Hepatic stellate cell (primary cell): ENCODE measurements at regions not wholly inside any gene's neighbourhood (a gene's known extent, or its start where the extent isn't known, plus 50 kb on each side); places are given as distances from the start of the nearest gene placed in this dataset.
A peak's percentile ranks its signal among the peaks of the same experiment; 100 is the strongest.
"Not testable (repeated sequence)": the region's sequence is repeated elsewhere in the genome, so short reads cannot be mapped to it uniquely, and the experiment has no call there.

Experiments used
- DNase-seq: peaks from one replicate; pipeline ENCODE4 v3.0.0; 2011; ENCODE audit warnings: low spot score

DNA sequence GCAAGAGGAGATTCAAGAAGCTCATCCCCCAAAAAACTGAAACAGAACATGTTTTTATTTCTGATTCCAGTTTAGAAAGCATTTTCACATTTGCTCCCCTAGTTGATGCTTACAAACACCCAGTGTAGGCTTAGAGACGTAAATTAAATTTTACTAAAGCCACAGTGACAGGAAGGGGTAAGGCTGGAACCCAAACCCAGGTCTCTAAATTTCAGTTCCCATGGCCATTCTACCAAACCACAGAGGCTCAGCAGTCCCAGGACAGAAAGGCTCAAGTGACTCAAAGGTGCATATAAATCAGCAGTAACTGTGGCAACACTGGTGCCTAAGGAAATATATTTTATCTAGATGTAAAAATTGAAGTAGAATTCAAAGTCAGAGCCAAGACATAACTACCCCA is 128.7 kb downstream of the CEP120 start:
- no peak for DNase-seq

DNA sequence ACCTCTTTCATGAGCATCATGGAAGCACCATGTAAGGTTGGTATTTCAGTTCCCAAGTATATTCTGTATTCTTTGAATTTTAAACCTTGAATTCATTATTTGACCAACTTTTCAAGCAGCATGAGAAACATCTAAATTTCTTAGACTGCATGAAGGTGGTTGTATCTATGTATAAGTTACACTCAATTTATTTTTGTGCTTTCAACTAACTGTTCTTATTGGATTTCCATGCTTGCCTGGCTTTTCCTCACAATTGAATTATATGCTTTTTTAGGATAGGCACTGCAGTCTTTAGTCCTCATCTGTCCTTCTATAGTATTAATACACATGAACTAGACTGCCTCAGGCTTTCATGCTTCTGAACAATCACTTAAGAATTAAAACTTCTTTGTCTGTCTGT is 134.0 kb downstream of the CEP120 start:
- no peak for DNase-seq

DNA sequence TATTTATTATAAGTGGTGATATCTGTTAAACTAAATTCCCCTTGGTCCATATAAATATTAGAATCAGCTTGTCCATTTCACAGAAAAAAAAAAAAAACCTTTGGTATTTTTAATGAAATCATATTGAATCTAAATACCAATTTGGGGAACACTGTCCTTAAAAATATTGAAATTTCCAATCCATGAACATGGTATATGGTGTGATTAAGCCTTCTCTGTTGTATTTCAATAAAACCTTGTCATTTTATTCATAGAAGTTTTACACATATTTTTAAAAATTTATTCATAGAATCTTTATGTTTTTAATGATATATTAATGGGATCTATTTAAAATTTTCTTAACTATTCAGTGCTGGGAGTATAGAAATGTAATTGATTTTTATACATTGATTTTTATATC is 135.3 kb downstream of the CEP120 start:
- DNase-seq, result no peak

DNA sequence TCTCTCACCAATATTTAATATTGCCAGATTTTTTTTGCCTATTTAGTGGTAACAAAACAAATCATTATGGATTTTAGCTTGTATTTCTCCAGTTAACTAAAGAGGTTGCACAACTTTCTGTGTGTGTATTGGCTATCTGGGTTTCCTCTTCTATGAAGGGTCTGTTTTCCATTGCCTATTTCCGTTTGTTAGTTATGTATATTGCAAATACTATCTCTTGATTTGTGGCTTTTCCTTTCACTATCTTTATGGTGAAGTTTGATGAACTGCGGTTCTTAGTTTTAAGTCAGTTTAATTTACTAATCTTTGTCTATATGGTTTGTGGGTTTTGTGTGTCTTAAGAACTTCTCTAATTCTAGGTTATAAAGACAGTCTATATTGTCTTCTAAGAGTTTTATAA is 136.3 kb downstream of the CEP120 start:
- no peak for DNase-seq

DNA sequence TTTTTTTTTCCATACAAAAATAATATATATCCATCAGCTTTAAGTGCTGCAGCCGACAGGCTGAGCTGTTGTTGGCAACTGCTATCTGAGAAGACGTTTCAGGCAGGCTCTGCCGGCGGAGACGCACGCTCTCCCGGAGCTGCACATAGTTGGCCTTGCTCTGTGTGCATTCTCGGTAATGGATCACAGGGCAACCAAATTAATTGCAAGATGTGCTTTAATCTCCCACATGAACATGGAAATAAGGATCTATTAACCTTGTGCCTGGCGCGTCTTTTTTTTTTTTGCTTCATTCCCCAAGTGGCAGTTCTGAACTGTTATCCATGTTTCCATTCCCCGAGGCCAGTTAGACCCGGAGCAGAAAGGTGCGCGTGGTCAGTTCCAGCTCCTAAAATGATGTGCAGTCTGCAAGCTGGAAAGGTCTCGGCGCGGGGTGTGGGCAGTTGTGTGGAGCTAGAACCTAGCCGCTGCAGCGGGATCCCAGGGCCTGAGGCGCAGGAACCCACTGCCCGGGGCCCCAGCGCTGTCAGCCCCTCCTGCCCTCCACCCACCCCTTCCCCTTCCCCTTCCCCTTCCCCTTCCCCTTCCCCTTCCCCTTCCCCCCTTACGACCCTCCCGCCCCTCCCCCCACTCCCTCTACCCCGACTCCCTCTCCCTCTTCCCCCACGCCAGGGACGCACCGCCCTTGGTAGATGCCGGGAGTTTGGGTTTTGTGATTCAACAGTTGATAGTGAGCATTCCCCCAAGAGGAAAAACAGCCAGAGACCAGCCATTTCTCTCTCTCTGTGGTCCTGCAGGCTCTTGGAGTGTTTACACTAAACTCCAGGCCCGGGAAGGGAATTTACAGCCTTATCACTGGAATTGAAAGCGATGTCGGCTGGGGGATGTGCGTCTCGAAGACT is 137.8 kb downstream of the CEP120 start:
- DNase-seq, result peak; percentile 21

DNA sequence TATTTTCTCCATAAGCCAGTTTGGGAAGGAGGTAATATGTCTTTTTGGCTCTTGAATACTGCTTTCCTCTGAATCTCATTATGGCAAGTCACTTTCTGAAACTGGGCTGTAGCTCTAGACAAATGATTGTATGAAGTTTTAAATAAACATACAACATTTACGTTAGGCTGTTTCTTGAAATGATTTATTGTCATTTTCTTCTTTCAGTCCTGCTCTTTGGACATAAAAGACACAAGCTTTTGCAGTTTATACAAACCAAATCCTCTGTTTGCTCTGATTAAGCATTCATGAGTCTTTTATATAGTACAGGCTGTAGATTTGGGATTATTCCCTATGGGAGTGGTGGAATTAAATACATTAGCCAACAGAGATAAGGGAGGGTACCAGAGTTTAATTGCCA is 139.7 kb downstream of the CEP120 start:
- no peak for DNase-seq

DNA sequence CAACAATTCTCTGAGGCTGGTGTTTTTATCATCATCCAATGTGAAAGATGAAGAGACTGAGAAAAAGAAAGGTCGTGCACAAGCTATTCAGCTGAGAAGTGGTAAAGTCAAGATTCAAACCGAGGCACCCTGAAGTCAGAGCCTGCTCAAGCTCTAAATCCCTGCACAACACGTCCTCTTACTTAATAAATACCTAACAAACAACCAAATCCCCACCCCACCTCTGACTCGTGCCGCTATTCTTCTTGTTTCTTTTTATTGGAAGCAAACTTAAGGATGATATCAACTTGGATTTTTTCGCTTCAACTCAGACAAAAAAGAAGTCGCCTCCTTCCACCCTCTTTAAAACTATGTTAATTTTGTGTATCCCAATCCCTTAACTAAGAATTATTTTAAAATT is 140.2 kb downstream of the CEP120 start:
- DNase-seq, result no peak

DNA sequence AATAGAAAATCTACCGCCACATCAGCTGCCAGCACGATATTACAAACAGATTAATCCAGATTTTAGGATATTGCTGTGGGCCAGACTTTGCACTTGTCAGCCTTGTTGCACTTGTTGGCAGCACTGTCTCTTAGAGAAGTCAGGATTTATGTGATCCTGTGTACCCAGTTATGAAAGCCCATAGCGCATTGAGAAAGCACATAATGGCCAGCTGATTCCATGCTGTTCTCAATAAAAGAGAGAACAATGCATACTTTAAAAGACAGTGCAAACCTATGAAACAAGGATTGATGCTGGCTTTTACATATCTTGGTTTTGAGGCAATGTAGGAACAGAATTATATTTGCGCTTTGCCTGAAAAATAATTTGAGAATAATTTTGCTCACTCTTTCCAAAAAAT is 140.8 kb downstream of the CEP120 start:
- DNase-seq, result no peak

DNA sequence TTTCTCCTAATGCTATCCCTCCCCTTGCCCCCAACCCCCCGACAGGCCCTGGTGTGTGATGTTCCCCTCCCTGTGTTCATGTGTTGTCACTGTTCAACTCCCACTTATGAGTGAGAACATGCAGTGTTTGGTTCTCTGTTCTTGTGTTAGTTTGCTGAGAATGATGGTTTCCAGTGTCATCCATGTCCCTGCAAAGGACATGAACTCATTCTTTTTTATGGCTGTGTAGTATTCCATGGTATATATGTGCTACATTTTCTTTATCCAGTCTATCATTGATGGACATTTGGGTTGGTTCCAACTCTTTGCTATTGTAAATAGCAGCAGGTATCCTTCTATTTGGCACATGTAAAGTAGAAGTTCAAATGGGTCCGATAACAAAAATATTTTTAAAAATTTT is 142.3 kb downstream of the CEP120 start:
- DNase-seq, result not testable (repeated sequence)

DNA sequence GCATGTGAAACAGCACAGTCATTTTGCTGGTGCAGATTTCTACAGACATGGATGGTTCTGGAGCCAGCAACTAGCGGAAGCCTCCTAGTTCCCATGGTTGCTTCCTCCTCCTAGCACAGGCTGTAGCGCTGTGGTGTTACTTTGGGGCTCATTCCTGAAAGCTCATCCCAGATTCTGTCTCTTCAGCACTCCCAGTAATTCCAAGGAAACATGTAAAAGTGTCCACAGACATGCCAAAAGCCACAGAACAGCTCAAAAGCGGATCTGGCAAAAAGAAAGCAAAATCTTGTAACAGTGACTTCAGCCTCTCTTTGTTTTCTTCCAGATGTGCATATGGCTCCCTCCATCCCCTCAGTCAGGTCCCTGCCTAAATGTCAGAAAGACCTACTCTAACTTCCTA is 144.1 kb downstream of the CEP120 start:
- no peak for DNase-seq

DNA sequence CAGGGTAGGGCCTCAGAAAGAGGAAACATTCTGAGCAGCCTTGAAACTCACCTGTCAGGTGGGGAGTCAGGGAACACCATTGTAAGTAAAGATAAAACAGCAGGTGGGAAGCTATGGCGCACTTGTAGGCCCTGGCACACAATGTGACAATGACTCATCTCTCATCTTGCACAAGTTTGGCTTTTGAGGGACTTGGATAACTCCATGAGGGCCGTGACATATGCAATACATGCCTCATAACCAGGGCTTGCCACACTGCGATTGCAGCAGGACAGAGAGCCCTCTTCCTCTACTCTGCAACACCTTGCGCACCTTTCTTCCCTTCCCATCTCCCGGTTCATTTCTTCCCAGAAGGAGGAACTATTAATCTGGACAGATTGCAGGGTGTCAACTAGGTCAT is 144.9 kb downstream of the CEP120 start:
- no peak for DNase-seq

DNA sequence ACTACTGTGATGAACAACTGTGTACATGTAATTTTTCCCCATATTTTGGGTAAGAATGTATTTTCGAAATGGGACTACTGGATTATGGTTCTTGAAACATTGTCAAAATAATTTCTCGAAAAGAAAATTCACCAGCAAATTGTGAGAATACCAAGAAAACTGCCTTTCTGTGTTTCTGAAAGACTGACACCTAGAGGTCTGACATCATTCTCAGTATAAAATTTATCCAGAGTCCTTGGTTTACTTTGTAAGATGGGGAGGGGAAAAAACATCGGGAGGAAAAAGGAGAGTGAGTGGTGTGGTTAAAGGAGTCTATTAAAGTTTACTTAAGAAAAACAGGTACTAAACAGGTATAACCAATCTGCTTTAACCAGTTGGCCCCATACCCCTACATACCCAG is 149.2 kb downstream of the CEP120 start:
- DNase-seq, result no peak

DNA sequence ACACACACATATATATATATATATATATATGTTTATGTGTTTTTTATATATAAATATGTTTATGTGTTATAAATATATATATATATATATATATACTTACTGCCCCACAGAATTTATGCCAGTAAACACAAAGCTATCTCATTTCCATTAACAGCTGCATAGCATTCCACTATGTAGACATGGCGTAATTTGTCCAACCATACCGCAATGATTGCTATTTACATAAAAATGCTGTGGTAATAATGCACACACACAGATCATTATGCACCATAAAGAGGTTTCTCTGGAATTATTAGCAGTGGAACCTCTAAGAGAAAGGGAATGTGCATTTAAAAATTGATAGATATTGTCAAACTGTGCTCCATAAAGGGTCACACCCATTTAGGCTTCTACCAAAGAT is 150.1 kb downstream of the CEP120 start:
- no peak for DNase-seq

DNA sequence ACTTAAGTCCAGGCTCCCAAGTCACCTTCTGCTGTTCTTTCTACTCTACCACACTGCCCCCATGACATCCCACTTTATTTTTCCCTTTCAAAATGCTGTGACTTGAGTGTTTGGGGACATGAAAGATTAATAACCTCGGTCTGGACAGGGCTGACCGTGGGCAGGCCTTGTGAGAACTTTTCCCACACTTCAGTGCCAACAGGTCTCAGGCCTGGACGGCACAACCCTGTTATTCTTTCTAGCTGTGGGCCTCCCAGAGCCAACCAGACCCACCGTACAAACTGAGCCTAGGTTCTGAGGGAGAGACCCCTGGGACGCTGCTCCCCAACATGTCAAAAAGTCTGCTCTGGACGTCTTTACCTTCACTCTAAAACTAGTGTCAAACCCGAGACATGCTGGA is 153.4 kb downstream of the CEP120 start:
- no peak for DNase-seq

DNA sequence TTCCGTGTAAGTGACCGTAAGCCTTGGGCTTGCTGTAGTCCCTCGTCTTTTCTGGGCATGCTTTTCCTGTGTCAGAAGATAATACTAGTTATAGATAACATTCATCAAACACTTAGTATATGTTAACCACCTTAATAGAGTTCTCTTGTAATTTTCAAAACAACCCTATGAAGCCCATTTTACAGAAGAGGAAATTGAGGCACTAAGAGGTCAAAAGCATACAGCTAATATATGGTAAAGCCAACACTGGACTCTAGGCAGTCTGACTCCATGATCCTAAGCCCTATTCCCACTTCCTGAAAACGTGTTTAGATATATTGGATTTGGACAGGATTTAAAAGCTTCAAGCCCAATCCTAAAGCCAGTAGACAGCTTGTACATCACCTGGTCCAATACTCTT is 153.8 kb downstream of the CEP120 start:
- no peak for DNase-seq

DNA sequence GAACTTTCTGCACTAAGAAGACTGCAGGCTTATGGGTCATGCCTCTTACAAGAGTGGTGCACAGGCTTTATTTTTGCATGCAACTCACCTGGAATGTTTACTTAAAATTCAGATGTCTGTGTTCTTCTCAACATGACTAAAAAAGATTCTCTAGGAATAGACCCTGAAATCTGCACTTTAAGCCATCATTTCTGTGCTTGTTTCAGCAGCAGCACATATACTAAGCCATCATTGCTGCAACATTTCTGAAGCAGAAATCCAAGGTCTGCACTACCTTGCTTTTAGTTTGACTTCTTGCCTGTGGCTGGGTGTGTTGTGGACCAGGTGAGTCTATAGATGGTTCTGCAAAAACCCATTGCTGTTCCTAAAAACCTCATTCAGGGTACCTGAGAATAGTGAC is 156.8 kb downstream of the CEP120 start:
- DNase-seq, result no peak

DNA sequence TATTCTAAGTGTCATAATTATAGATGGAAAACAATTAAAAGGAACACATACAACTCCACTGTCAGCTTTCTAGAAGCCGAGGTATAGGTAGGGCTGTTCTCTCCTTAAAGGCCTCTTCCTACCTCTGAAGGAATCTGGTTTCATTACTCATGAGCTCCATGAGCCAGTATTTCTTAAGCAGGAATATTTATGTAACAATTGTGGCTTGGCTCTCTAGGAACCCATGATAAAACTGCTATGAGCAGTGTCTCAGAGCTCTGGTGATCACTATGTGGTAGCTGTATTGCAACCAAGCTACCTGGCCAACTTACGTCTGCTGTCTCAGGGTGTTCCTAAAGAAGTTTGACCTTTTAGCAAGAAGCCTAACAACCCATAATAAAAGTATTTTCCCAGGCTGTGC is 157.7 kb downstream of the CEP120 start:
- DNase-seq, result no peak

DNA sequence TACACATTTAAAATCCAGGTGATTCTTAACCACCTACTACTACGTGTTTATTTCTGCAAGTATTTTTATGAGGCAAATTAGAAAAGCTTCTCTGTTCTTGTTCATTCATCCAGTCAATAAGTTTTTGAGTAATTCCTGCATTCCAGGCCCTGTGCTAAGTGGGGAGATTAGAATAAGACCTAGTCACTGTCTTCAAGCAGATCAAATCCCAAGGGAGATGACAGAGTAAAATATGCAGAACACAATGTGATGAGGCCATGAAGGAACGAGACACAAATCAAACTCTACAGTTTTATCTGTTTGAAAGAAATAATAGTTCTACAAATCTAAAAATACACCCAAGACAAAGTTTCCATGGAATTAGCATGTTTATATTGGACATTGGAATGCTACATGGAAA is 158.8 kb downstream of the CEP120 start:
- DNase-seq, result no peak

DNA sequence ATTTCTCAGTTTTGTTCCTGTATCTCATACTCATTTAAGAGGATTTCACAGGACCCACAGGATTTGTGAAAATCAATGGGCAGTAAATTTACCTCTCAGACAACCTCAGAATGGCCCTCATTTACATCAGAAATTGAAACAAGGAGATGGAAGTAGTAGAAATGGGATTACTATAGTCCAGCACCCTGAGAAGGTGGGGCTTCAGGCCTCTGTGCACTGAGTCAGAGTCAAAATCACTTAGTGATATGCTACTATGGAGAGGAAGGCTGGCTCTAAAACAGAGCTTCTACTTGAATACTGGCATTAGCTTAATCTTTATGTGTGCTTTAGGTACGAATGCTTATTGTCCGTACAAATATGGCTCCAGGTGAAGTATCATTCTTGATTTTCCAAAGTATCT is 159.3 kb downstream of the CEP120 start:
- DNase-seq, result no peak

DNA sequence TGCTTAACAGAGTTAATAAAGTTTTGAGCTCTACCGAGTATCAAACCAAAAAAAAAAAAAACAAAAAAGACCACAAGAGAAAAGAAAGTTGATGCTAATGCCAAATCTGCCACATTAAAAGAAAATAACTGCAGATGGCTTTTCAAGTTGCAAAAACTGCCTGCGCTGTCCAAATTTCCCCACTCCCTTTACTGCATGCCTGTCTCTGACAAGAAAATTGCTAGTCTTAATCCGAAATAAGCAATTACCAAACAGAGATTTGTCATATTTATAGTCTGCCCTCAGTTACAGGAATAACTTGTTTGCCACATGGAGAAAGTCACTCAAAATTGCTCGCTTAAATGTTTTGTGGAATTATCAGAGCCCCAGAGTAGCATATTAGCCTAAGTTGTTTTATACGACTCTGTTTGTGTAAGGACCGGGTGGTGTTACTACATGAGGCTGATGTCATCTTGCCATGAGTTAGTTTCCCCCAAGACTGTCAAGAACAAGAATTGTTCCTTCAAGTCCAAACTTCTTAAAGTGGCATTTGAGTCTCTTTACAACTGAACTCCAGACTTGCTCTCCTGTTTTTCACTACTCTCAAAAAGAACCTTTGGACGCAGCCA is 160.9 kb downstream of the CEP120 start:
- DNase-seq, result no peak

DNA sequence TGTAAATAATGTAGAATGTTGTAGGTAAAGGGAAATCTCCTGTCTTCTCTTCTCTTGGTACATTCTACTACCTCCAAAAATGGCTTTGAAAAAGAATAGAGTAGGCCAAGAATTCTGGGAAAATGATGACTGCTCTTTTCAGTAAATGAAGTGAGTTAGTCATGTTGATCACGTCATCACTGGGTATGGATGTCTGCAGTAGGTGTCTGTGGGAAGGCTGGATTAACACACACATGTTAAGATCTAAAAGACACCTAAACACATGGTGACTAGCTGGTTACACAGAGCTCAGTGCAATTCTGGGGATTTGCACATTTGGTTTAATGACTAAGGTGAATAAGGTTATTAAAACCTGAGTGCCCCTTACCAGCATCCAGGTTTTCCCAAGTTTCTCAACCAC is 161.5 kb downstream of the CEP120 start:
- DNase-seq, result no peak

DNA sequence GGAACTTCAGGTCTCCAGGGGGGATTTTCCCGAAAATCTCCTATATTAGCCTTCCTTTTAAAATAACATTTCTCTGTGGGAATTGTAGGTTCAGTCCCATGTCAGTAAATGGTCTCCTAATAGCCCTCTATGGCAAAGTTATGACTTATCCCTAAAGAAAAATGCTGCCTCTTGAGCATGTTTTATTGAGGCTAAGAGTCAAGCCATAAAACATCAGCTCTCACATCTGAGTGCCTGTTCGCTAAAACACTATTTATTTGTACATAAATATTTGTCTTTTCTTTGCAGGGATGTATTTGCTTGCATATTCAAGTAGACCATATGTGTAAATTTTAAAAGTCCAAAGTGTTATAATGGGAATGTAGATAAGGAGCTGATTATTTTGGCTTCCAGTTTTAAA is 160.4 kb downstream of the PRDM6 start:
- no peak for DNase-seq

DNA sequence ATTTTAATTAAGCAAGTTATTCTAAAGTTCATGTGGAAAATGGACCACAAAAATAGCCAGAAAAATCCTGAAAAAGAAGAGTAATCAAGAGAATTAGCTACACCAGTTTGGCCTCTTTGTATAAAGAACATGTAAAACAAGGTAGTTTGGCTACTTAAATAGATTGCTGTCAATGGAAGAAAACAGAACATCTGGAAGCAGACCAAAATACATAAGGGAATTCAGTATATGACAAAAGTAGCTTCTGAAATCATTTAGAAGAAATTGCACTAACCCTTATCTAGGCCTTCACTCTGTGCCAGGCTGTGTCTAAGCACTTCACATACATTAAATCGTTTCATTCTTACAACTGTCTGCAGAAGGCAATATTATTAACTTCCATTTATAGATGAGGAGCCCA is 156.6 kb downstream of the PRDM6 start:
- DNase-seq, result no peak

DNA sequence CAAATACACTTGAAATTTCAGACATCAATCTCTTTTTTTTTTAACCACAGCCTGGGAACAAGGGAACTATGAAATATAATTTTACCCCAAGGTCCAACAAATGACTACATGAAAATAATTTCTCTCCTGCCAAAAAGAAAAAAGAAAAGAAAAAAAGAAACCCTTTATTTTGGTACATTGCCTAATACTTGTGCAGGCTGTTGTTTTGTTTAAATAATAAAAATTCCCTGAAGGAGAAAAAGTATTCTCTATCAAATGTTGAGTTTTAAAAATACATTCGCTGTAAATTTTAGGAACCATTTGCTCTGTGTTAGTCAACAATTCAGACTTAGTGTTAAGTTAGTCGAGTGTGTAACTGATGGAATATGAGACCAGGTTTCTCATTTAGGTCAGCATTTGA is 155.4 kb downstream of the PRDM6 start:
- DNase-seq, result no peak
